ENCODE measurements at regions not wholly inside any gene's neighbourhood (a gene's known extent, or its start where the extent isn't known, plus 50 kb on each side); places are given as distances from the start of the nearest gene placed in this dataset.

GRCh38 chr12:127421614-127422013 lies 845.4 kb upstream of the TMEM132C start:
- Mint-ChIP-seq H3K4me3 (no peak overlapping the region), H3K4me1 (ENCODE audit: low read depth) (no peaks in the 10 kb centered on the region), H3K9me3 (peaks cover 8 to 11% of the 10 kb centered on the region in 2 donors), H3K36me3 (ENCODE audit: insufficient read depth in 2 of 2) (peaks cover 0 to 4% of the 10 kb centered on the region in 2 donors), H3K27me3 (ENCODE audit: low read depth) (no peaks in the 10 kb centered on the region), H3K27ac (no peak overlapping the region)
- no peak for DNase-seq
- no peak for ATAC-seq (replicated peaks in 1 of 2)

- H3K27ac Mint-ChIP-seq, result no peak overlapping the region
- ATAC-seq (replicated peaks in 1 of 2) (no peak), DNase-seq (no peak)
- no peaks in the 10 kb centered on the region for H3K27me3 Mint-ChIP-seq (ENCODE audit: low read depth)
- H3K9me3 Mint-ChIP-seq, result peaks cover 2 to 6% of the 10 kb centered on the region in 2 donors
- H3K4me3 Mint-ChIP-seq, result no peak overlapping the region
- H3K4me1 Mint-ChIP-seq (ENCODE audit: low read depth), result no peaks in the 10 kb centered on the region
- H3K36me3 Mint-ChIP-seq (ENCODE audit: insufficient read depth in 2 of 2), result peaks cover 0 to 3% of the 10 kb centered on the region in 2 donors
Measured at GRCh38 chr12:127422935-127423566, 843.9 kb upstream of the TMEM132C start.

DNA sequence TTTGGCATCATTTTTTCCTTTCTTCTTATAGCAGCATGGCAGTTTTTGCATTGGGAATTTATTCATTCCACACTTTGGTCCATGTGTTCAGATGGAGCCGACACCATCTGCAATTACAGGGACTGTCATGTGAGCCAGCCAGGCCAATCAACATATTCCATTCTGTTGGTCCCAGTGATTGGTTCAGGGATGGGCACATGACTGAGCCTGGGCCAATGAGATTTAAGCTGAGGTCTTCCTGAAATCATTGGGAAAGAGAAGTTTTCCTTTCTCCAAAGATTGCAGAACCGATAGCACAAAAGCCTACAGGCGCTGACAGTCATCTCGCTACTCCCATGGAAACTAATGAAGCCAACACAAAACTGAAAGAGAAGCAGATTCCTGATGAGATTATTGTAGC lies 841.5 kb upstream of the TMEM132C start:
- H3K36me3 Mint-ChIP-seq (ENCODE audit: insufficient read depth in 2 of 2), result peaks cover 0 to 3% of the 10 kb centered on the region in 2 donors
- no peak for ATAC-seq (replicated peaks in 1 of 2)
- H3K4me3 Mint-ChIP-seq, result no peak overlapping the region
- H3K27ac Mint-ChIP-seq, result no peak overlapping the region
- DNase-seq, result no peak
- H3K27me3 Mint-ChIP-seq (ENCODE audit: low read depth), result no peaks in the 10 kb centered on the region
- no peaks in the 10 kb centered on the region for H3K4me1 Mint-ChIP-seq (ENCODE audit: low read depth)
- H3K9me3 Mint-ChIP-seq, result peaks cover 2 to 11% of the 10 kb centered on the region in 2 donors

DNA sequence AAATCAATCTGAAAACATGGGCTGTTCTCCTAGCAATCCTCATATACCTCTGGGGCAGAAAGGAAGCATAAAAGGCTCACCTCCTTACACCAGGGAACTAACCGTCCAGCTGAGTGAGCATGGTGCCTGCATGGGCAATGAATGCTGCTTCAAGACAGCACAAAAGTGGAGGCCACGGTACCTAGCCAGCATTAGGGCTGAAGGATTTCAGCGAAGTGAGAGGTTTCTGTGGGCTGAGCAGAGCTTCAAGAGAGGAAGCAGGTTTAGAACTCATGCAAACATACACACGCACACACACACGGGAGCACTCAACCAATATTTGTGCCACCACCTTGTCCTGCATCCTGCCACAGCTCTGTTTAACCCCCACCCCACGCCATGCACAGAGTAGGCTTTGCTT lies 838.5 kb upstream of the TMEM132C start:
- Mint-ChIP-seq H3K27ac (no peak overlapping the region), H3K4me3 (no peak overlapping the region), H3K27me3 (ENCODE audit: low read depth) (no peaks in the 10 kb centered on the region), H3K36me3 (ENCODE audit: insufficient read depth in 2 of 2) (no peaks in the 10 kb centered on the region), H3K9me3 (peaks cover 2 to 9% of the 10 kb centered on the region in 2 donors), H3K4me1 (ENCODE audit: low read depth) (no peaks in the 10 kb centered on the region)
- DNase-seq (no peak), ATAC-seq (replicated peaks in 1 of 2) (no peak)

DNA sequence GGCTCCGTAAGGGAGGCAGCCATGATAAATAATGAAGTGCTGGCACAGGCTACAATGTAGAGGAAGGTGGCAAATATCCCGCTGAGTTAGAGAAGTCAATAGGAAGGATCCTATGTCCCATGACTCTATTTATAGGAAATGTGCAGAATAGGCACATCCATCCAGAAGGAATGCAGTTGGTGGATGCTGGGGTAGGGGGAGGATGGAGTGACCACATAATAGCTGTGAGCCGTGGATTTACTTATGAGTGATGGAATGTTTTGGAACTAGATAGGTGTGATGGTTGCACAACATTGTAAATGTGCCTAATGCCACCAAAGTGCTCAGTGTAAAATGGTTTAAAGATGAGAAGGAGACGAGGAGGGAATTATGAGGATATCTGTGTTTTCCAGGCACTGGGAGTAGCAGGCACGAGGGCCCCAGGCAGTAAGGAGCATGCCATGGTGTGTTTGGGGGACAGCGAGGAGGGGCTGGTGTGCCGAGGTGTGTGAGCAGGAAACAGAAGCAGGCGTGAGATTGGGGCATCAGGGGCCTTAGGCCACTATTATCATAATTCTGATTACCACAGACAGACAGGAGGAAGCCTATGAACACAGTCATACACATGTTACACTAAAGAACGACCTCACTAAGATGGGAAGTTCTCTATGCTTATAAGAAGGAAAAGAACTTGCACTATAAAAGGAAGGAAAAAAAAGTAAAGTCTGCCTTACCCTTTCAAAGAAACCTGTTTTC lies 837.3 kb upstream of the TMEM132C start:
- ATAC-seq (replicated peaks in 1 of 2), result no peak
- Mint-ChIP-seq H3K27ac (no peak overlapping the region), H3K4me1 (ENCODE audit: low read depth) (no peaks in the 10 kb centered on the region), H3K4me3 (no peak overlapping the region), H3K36me3 (ENCODE audit: insufficient read depth in 2 of 2) (no peaks in the 10 kb centered on the region), H3K27me3 (ENCODE audit: low read depth) (no peaks in the 10 kb centered on the region), H3K9me3 (peaks cover 2 to 9% of the 10 kb centered on the region in 2 donors)
- DNase-seq, result no peak

GRCh38 chr12:127430401-127430800 lies 836.6 kb upstream of the TMEM132C start:
- Mint-ChIP-seq H3K9me3 (peaks cover 0 to 8% of the 10 kb centered on the region in 2 donors), H3K36me3 (ENCODE audit: insufficient read depth in 2 of 2) (no peaks in the 10 kb centered on the region), H3K27me3 (ENCODE audit: low read depth) (no peaks in the 10 kb centered on the region), H3K27ac (no peak overlapping the region), H3K4me3 (no peak overlapping the region), H3K4me1 (ENCODE audit: low read depth) (no peaks in the 10 kb centered on the region)
- ATAC-seq (replicated peaks in 1 of 2), result no peak
- no peak for DNase-seq

DNA sequence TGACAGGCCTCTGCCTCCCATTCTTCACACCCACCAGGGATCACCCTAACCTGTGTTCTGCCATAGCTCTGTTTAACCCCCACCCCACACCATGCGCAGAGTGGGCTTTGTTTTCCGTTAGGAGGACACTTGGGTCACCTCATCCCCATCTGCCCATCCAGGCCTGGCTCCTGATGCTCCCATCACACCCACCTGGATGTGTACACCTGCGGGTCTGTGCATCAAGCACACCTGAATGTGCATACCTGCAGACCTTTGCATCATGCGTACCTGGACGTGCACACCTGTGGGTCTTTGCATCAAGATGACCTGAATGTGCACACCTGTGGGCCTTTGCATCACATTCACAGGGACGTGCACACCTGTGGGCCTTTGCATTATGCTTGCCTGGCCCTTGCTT lies 835.8 kb upstream of the TMEM132C start:
- DNase-seq, result no peak
- H3K27me3 Mint-ChIP-seq (ENCODE audit: low read depth), result no peaks in the 10 kb centered on the region

GRCh38 chr12:127431594-127431993 lies 835.4 kb upstream of the TMEM132C start:
- H3K27me3 Mint-ChIP-seq (ENCODE audit: low read depth), result no peaks in the 10 kb centered on the region
- no peaks in the 10 kb centered on the region for H3K4me1 Mint-ChIP-seq (ENCODE audit: low read depth)
- H3K27ac Mint-ChIP-seq, result no peak overlapping the region
- H3K4me3 Mint-ChIP-seq, result no peak overlapping the region
- H3K36me3 Mint-ChIP-seq (ENCODE audit: insufficient read depth in 2 of 2), result no peaks in the 10 kb centered on the region
- DNase-seq (no peak), ATAC-seq (replicated peaks in 1 of 2) (no peak)
- H3K9me3 Mint-ChIP-seq, result peaks cover 0 to 9% of the 10 kb centered on the region in 2 donors

More for the DNA sequence above, 835.8 kb upstream of the TMEM132C start:
- no peak overlapping the region for H3K27ac Mint-ChIP-seq
- ATAC-seq (replicated peaks in 1 of 2), result no peak
- peaks cover 0 to 9% of the 10 kb centered on the region in 2 donors for H3K9me3 Mint-ChIP-seq
- no peaks in the 10 kb centered on the region for H3K4me1 Mint-ChIP-seq (ENCODE audit: low read depth)
- no peaks in the 10 kb centered on the region for H3K36me3 Mint-ChIP-seq (ENCODE audit: insufficient read depth in 2 of 2)
- no peak overlapping the region for H3K4me3 Mint-ChIP-seq

GRCh38 chr12:127435439-127435838 lies 831.5 kb upstream of the TMEM132C start:
- H3K9me3 Mint-ChIP-seq, result peaks cover 8% of the 10 kb centered on the region in 2 donors
- H3K36me3 Mint-ChIP-seq (ENCODE audit: insufficient read depth in 2 of 2), result peaks cover 1 to 2% of the 10 kb centered on the region in 2 donors
- no peak for DNase-seq
- H3K4me1 Mint-ChIP-seq (ENCODE audit: low read depth), result no peaks in the 10 kb centered on the region
- no peaks in the 10 kb centered on the region for H3K27me3 Mint-ChIP-seq (ENCODE audit: low read depth)
- no peak for ATAC-seq (replicated peaks in 1 of 2)
- no peak overlapping the region for H3K4me3 Mint-ChIP-seq
- no peak overlapping the region for H3K27ac Mint-ChIP-seq

DNA sequence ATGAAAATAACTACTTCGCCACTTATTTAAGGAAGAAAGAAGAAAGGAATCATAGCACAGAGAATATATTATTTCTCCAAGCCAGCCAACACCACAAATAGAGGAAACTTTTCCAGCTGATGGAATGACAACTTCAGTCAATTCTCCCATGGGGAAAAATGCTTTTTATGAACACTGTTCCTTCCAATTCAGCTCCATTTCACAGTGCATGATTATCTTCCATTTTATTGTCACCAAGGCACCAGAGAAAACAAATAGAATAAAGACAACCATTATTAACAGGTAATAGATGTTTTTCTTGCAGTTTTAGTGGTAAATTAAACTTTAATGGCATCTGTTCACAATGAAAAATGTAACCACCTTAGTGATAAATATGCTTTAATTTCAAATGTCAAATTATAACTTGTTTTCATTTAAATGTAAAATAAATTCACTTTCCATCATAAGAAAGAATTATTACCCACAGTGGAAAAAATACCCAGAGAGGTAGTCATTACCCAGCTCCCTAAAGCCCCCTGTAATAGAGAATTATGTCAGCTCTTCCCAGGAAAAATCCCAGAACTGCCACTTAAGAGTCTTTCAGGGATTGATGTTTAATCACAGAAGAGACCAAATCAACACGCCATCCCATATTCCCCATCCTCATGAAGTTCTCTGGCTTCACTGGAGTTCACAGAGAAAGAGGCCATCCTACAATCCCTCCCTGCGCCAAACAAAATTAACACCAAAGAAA lies 828.3 kb upstream of the TMEM132C start:
- Mint-ChIP-seq H3K4me1 (ENCODE audit: low read depth) (no peaks in the 10 kb centered on the region), H3K27me3 (ENCODE audit: low read depth) (no peaks in the 10 kb centered on the region), H3K9me3 (peaks cover 11 to 16% of the 10 kb centered on the region in 2 donors), H3K27ac (no peak overlapping the region), H3K4me3 (no peak overlapping the region), H3K36me3 (ENCODE audit: insufficient read depth in 2 of 2) (peaks cover 1 to 2% of the 10 kb centered on the region in 2 donors)
- no peak for DNase-seq
- no peak for ATAC-seq (replicated peaks in 1 of 2)

DNA sequence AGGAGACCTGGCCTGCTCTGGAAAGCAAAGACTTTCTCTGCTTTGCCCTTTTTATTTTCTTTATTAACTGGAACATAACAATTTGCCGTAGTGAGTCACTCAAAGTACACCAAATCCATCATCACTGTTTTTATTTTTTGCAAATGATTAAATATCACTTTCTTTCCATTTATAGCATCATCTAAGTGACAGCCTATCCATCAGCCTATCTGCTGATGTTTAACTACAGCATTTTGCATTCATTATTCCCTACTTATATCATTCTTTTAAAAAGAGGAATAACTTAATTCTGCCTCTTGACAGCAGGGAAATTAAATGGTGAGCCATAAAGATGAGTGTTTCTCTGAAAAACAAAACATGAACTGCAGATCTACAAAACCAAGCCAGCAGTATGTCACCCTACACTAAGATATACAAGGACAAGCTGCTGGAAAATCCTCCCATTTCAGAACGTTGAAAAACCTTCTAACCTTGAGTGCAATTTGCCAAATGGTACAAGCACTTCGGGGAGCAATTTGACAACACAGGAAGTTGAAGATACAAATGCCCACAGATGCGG lies 821.3 kb upstream of the TMEM132C start:
- Mint-ChIP-seq H3K9me3 (peaks cover 4 to 7% of the 10 kb centered on the region in 2 donors), H3K36me3 (ENCODE audit: insufficient read depth in 2 of 2) (peaks cover 0 to 2% of the 10 kb centered on the region in 2 donors), H3K27ac (no peak overlapping the region), H3K27me3 (ENCODE audit: low read depth) (no peaks in the 10 kb centered on the region), H3K4me3 (no peak overlapping the region), H3K4me1 (ENCODE audit: low read depth) (no peaks in the 10 kb centered on the region)
- ATAC-seq (replicated peaks in 1 of 2) (no peak), DNase-seq (no peak)

DNA sequence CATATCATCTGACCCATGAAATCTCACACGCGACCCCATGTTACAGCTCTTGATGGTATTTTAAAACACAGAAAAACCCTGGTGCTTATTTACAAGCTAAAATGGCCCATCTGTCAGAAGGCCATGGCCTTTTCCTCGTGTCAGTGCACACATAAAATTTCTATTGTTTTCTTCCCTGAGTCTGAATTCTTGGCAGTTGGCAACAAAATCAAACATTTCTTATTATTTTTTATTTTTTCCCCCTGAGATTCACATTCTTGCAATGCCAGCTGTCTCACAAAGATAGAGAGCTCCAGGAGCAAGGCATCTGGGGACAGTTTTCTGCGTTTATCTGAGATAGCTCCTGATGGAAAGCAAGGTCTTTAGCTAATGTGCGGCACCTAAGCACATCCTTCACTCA lies 818.1 kb upstream of the TMEM132C start:
- Mint-ChIP-seq H3K4me1 (ENCODE audit: low read depth) (no peaks in the 10 kb centered on the region), H3K27me3 (ENCODE audit: low read depth) (no peaks in the 10 kb centered on the region), H3K9me3 (peaks cover 0 to 3% of the 10 kb centered on the region in 2 donors), H3K4me3 (no peak overlapping the region), H3K36me3 (ENCODE audit: insufficient read depth in 2 of 2) (peaks cover 0 to 2% of the 10 kb centered on the region in 2 donors), H3K27ac (no peak overlapping the region)
- no peak for DNase-seq
- ATAC-seq (replicated peaks in 1 of 2), result no peak

- H3K27me3 Mint-ChIP-seq (ENCODE audit: low read depth), result peaks cover 9% of the 10 kb centered on the region
- DNase-seq (no peak), ATAC-seq (replicated peaks in 1 of 2) (no peak)
- H3K9me3 Mint-ChIP-seq, result peaks cover 0 to 1% of the 10 kb centered on the region in 2 donors
- H3K4me3 Mint-ChIP-seq, result no peak overlapping the region
- H3K27ac Mint-ChIP-seq, result no peak overlapping the region
- H3K36me3 Mint-ChIP-seq (ENCODE audit: insufficient read depth in 2 of 2), result peaks cover 0 to 2% of the 10 kb centered on the region in 2 donors
- H3K4me1 Mint-ChIP-seq (ENCODE audit: low read depth), result no peaks in the 10 kb centered on the region
Measured at GRCh38 chr12:127450826-127451225, 816.1 kb upstream of the TMEM132C start.
